ENCODE measurements at regions not wholly inside any gene's neighbourhood (a gene's known extent, or its start where the extent isn't known, plus 50 kb on each side); places are given as distances from the start of the nearest gene placed in this dataset.

DNA sequence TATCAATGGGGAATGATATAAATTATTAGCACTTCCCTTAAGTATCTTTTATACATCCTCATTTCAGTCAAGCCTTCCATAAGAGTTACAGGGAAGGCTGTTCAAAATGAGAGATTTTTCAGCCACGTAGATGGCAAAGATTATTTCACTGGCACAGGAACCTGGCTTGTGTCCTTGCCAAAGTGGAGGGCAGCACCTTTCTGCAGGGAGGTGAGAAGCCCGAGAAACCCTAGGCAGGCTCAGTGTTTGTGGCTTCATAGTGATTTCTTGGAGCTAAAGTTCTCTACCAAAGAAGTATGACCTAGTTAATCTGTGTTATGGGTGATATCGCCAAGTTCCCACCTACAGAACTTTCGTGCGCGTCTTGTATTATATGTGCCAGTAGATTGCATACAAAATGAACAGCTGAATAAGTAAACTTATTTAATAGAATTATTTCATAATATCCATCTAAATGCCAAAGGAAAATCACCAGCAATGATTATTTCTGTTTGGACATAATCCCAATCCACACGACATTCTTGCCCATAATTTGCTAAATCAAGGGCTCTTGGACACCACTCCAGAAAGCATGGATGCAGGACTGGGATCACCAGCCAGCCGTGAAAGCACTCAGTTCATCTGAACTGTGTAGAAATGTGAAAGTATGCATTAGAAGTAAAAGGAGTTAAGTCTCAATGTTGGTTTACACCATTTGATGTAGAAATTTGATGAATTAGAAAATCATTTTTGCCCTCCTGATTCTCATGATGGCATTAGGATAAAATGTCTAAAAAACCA is 150.4 kb upstream of the RNF32 start:
- DNase-seq = no peak
- Histone ChIP-seq H4K20me1 (ENCODE audit: control insufficient read depth, insufficient read depth, low read length, poor library complexity, severe bottlenecking) (no peaks in the 10 kb centered on the region), H3K36me3 (replicated peaks in 1 of 2; ENCODE audit: control extremely low read depth in 1 of 2, control insufficient read depth in 1 of 2, extremely low read depth in 1 of 2, insufficient read depth in 2 of 2, low read length in 1 of 2) (no peaks in the 10 kb centered on the region), H3K4me2 (replicated peaks; ENCODE audit: low read depth, low read length, poor library complexity, severe bottlenecking) (no peak overlapping the region), H3K27me3 (replicated peaks in 1 of 4; ENCODE audit: control extremely low read depth in 1 of 4, control insufficient read depth in 3 of 4, insufficient read depth in 4 of 4, low read length in 3 of 4) (no peaks in the 10 kb centered on the region), H2AFZ (ENCODE audit: insufficient read depth, low read depth, low read length, poor library complexity, severe bottlenecking) (no peak overlapping the region), H3K9me3 (ENCODE audit: control extremely low read depth in 1 of 3, control insufficient read depth in 2 of 3, insufficient read depth in 1 of 3, low read length in 2 of 3) (no peaks in the 10 kb centered on the region), H3K4me1 (ENCODE audit: control insufficient read depth in 2 of 2, insufficient read depth in 2 of 2, low read length in 2 of 2) (no peaks in the 10 kb centered on the region), H3K4me3 (ENCODE audit: control extremely low read depth in 1 of 5, extremely low read depth in 1 of 5, insufficient read depth in 1 of 5, low read depth in 2 of 5, low read length in 4 of 5) (no peak overlapping the region), H3K27ac (ENCODE audit: low read length in 2 of 2) (no peak overlapping the region), H3K9ac (ENCODE audit: low read length) (no peak overlapping the region), H3K79me2 (ENCODE audit: control insufficient read depth, insufficient read depth, low read length) (no peaks in the 10 kb centered on the region)
- Mint-ChIP-seq H3K27ac (no peak overlapping the region), H3K9me3 (ENCODE audit: insufficient read depth) (no peaks in the 10 kb centered on the region), H3K27me3 (no peaks in the 10 kb centered on the region), H3K4me1 (no peaks in the 10 kb centered on the region), H3K4me3 (no peak overlapping the region)
- intact Hi-C loops (cut with micrococcal nuclease) = no loop called here
- WGBS (ENCODE audit: insufficient coverage) = 92% methylated on average over 2 of the region's 8 CpGs
- POLR2A ChIA-PET = no interaction called here
- TF ChIP-seq, protein P1, sequence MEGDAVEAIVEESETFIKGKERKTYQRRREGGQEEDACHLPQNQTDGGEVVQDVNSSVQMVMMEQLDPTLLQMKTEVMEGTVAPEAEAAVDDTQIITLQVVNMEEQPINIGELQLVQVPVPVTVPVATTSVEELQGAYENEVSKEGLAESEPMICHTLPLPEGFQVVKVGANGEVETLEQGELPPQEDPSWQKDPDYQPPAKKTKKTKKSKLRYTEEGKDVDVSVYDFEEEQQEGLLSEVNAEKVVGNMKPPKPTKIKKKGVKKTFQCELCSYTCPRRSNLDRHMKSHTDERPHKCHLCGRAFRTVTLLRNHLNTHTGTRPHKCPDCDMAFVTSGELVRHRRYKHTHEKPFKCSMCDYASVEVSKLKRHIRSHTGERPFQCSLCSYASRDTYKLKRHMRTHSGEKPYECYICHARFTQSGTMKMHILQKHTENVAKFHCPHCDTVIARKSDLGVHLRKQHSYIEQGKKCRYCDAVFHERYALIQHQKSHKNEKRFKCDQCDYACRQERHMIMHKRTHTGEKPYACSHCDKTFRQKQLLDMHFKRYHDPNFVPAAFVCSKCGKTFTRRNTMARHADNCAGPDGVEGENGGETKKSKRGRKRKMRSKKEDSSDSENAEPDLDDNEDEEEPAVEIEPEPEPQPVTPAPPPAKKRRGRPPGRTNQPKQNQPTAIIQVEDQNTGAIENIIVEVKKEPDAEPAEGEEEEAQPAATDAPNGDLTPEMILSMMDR (IDR thresholded peaks at IDR 0.05) = no peak
- no peak for TF ChIP-seq EZH2 (IDR thresholded peaks at IDR 0.05; ENCODE audit: borderline replicate concordance, insufficient read depth, low read depth, low read length, poor library complexity, severe bottlenecking)
- ATAC-seq (ENCODE audit: low read depth) = no peak
- CTCF ChIA-PET = no interaction called here

DNA sequence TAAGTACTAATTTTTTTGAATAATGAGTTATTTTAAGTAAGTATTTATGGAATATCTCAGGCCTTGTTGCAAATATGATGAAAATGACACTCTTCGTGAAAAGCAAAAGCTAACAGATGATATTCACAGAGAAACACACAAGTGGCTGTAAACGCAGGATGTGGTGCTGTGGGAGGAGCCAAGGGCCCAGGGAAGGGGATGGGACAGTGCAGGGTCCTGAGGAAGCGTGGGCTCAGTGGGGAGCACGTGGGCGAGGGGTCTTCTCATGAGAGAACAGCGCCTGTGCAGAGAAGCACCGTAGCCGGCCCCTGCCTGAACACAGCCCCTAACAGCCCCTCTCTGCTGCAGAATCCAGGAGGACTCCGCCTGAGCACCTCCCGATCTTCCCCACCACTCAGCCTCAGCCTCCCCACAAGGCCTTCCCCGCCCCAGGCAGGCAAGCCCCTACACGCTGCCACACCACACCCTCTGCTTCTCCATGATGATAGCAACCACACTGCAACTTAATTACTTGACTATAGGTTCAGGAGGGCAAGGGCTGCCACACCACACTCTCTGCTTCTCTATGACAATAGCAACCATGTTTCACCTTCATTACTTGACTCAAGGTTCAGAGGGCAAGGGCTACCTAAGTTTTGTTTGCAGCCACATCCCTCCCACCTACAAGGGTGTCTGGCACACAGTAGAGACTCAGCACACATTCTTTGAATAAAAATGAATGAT is 152.6 kb upstream of the RNF32 start:
- Mint-ChIP-seq H3K4me1 (no peaks in the 10 kb centered on the region), H3K9me3 (ENCODE audit: insufficient read depth) (no peaks in the 10 kb centered on the region), H3K4me3 (no peak overlapping the region), H3K27me3 (no peaks in the 10 kb centered on the region), H3K27ac (no peak overlapping the region)
- Histone ChIP-seq H3K9ac (ENCODE audit: low read length) (no peak overlapping the region), H3K4me3 (ENCODE audit: control extremely low read depth in 1 of 5, extremely low read depth in 1 of 5, insufficient read depth in 1 of 5, low read depth in 2 of 5, low read length in 4 of 5) (no peak overlapping the region), H3K4me2 (replicated peaks; ENCODE audit: low read depth, low read length, poor library complexity, severe bottlenecking) (no peak overlapping the region), H3K9me3 (ENCODE audit: control extremely low read depth in 1 of 3, control insufficient read depth in 2 of 3, insufficient read depth in 1 of 3, low read length in 2 of 3) (no peaks in the 10 kb centered on the region), H3K27me3 (replicated peaks in 1 of 4; ENCODE audit: control extremely low read depth in 1 of 4, control insufficient read depth in 3 of 4, insufficient read depth in 4 of 4, low read length in 3 of 4) (no peaks in the 10 kb centered on the region), H3K36me3 (replicated peaks in 1 of 2; ENCODE audit: control extremely low read depth in 1 of 2, control insufficient read depth in 1 of 2, extremely low read depth in 1 of 2, insufficient read depth in 2 of 2, low read length in 1 of 2) (no peaks in the 10 kb centered on the region), H4K20me1 (ENCODE audit: control insufficient read depth, insufficient read depth, low read length, poor library complexity, severe bottlenecking) (no peaks in the 10 kb centered on the region), H2AFZ (ENCODE audit: insufficient read depth, low read depth, low read length, poor library complexity, severe bottlenecking) (no peak overlapping the region), H3K27ac (ENCODE audit: low read length in 2 of 2) (no peak overlapping the region), H3K79me2 (ENCODE audit: control insufficient read depth, insufficient read depth, low read length) (no peaks in the 10 kb centered on the region), H3K4me1 (ENCODE audit: control insufficient read depth in 2 of 2, insufficient read depth in 2 of 2, low read length in 2 of 2) (no peaks in the 10 kb centered on the region)
- ChIA-PET POLR2A (no interaction called here), CTCF (no interaction called here)
- 71% methylated on average over 11 of the region's 12 CpGs for WGBS (ENCODE audit: insufficient coverage)
- TF ChIP-seq EZH2 (IDR thresholded peaks at IDR 0.05; ENCODE audit: borderline replicate concordance, insufficient read depth, low read depth, low read length, poor library complexity, severe bottlenecking) = no peak
- TF ChIP-seq, protein P1 (IDR thresholded peaks at IDR 0.05) = no peak
- no peak for DNase-seq
- intact Hi-C loops (cut with micrococcal nuclease) = no loop called here
- ATAC-seq (ENCODE audit: low read depth) = no peak

Measured in B cell (primary cell).